ENCODE measurements at regions not wholly inside any gene's neighbourhood (a gene's known extent, or its start where the extent isn't known, plus 50 kb on each side); places are given as distances from the start of the nearest gene placed in this dataset.
A peak's percentile ranks its signal among the peaks of the same experiment; 100 is the strongest.

DNA sequence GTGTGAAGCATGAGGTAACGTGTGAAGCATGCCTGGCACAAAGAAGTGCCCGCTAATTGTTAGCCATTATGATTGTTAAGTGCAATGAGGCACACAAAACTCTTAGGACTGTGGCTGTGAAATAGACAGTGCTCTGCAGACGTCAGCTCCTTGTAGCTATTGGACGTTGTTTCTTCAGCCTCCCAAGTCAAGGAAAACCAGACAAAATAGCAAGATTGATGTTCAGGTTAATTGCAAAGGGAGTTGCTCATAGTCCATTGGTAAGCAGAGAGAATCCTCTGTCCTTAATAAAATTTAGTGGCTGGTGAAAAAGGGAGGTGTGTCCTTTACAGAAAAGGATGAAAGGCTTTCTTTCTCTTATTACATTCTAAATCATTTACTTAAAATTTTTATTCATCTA lies 54.6 kb upstream of the MBP start:
- no peaks in the 10 kb centered on the region for H3K9me3 Mint-ChIP-seq

DNA sequence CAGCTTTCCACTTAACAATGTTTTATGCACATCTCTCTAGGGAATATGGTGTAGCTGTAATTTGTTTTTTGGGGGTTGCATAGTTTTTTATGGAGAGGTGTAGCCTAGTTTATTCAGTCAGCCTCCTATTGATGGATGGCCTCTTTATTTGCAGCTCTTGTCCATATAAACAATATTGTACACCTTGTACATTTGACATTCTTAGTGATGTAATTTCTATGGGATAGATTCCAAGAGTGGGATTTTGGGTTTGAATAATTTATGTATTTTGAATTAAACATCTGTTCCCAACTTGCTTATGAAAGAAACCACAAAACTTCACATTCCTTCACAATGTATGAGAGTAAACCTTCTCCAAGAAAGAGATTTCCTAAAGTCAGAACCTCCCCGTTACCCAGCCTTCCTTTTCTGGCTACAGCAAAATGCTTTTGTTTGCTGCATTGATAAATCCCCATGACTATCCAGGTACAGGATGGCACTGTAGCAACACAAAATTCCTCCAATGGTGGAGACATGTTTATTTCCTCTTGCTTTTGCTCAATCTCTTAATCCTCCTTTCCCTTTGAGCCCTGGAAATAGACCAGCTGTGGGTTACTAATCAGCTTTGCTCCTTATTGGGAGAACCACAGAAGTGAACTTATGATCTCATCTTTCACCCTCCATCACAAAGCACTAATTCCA lies 58.4 kb upstream of the GALR1 start:
- Mint-ChIP-seq H3K36me3 (ENCODE audit: low read depth) (no peaks in the 10 kb centered on the region), H3K4me3 (no peak overlapping the region), H3K27me3 (peaks cover 6% of the 10 kb centered on the region), H3K4me1 (ENCODE audit: low read depth) (no peaks in the 10 kb centered on the region), H3K27ac (no peak overlapping the region), H3K9me3 (no peaks in the 10 kb centered on the region)

More for the DNA sequence above, 54.6 kb upstream of the MBP start:
- Mint-ChIP-seq H3K27me3 (peaks cover 6% of the 10 kb centered on the region), H3K4me1 (ENCODE audit: low read depth) (no peaks in the 10 kb centered on the region), H3K4me3 (no peak overlapping the region), H3K27ac (no peak overlapping the region), H3K36me3 (ENCODE audit: low read depth) (no peaks in the 10 kb centered on the region)

DNA sequence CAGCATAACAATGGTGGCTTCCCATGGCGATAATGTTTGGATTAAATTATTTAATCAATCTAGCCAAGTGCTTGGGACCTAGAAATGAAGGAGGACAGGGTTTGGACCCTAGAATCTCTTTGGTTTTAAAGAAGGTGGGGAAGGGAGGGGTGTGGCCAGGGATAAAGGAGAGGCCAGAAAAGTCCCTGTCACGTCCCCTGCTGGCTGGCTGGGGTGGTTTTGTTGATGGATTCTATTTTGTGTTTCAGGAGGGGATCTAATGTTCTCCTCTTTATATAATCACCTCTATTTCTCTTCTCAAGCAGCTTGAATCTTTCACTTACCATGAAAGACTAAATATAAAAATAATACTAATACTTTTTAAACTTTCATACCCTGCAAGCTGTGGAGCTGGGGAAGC lies 52.6 kb upstream of the GALR1 start:
- Mint-ChIP-seq H3K4me3 (no peak overlapping the region), H3K27ac (no peak overlapping the region), H3K4me1 (ENCODE audit: low read depth) (peaks cover 19% of the 10 kb centered on the region), H3K27me3 (no peaks in the 10 kb centered on the region), H3K9me3 (no peaks in the 10 kb centered on the region), H3K36me3 (ENCODE audit: low read depth) (no peaks in the 10 kb centered on the region)

DNA sequence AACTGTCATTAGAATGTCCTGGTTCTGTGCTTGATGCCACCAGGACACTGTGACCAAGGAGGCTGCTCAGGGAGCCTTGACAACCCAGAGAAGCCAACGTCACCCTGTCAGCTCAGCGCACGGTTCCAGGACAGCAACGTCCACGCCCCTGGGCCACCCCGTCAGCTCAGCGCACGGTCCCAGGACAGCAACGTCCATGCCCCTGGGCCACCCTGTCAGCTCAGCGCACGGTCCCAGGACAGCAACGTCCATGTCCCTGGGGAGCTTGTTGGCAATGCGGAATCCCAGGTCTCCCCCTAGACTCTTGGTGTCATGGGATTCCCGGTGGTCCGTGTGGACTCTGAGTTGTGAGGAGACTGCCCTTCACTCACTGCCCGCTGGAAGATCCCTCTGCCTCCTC lies 51.0 kb upstream of the GALR1 start:
- Mint-ChIP-seq H3K9me3 (no peaks in the 10 kb centered on the region), H3K4me3 (no peak overlapping the region), H3K27ac (no peak overlapping the region), H3K36me3 (ENCODE audit: low read depth) (no peaks in the 10 kb centered on the region), H3K4me1 (ENCODE audit: low read depth) (peaks cover 19% of the 10 kb centered on the region), H3K27me3 (no peaks in the 10 kb centered on the region)

DNA sequence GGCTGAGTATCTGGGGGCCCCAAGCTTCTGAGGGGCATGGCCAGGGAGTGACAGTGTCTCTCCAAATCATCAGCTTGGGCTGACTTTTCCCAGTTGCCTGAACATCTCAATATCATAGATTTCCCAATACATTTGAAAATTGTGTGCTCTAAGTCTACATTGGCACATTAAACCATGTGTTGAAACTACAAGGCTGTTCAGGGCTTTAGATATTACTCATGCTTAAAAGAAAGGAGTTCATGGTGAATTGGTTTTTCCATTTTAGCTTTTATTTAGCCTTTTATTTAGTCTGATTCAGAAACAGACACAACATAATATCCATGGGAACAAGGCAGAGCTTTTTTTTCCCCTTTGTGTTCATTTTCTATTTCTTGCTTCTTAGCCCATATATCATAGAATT lies 49.9 kb upstream of the GALR1 start:
- no peaks in the 10 kb centered on the region for H3K27me3 Mint-ChIP-seq
- peak overlapping the region; percentile 60 for H3K27ac Mint-ChIP-seq
- no peak overlapping the region for H3K4me3 Mint-ChIP-seq
- H3K4me1 Mint-ChIP-seq (ENCODE audit: low read depth), result peaks cover 19% of the 10 kb centered on the region
- no peaks in the 10 kb centered on the region for H3K9me3 Mint-ChIP-seq
- H3K36me3 Mint-ChIP-seq (ENCODE audit: low read depth), result no peaks in the 10 kb centered on the region
